ENCODE measurements at regions not wholly inside any gene's neighbourhood (a gene's known extent, or its start where the extent isn't known, plus 50 kb on each side); places are given as distances from the start of the nearest gene placed in this dataset.

DNA sequence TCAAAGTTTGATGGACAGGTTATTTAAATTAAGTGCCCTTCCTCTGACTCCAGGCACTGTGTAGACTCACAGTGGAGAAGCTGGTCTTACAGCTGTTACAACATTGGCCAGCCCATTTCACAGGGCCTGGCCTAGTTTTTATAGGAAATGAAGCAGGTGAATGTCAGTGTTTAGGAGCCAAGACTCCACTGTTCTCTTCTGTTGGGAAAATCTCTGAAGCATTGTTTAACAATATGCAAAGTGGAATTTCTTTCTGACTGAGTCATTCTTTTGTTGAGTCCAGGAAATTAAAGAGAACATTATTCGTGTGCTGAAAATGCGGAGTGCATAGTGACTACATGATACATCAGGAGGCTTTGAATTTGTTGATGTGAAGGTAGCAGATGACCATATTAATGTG, 64.7 kb downstream of the ARRDC4 start:
- no peak for DNase-seq (ENCODE audit: low read depth in 2 of 2)

DNA sequence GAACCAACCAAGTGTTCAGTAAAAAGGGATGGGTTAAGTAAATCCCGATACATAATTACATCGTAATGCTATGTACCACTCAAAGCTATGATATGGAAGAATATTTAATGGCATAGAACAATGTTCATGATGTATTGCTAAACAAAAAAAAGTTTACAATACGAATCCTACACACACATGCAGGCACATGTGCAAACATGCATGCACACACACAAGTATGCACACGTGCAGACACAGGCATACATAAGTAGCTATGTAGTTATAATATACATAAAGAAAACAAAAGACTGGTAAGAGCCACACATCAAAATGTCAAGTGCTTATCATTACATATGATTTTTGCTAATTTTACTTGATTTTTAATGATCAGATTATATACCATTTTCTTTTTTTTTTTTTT, 74.2 kb downstream of the ARRDC4 start:
- no peak for DNase-seq (ENCODE audit: low read depth in 2 of 2)

DNA sequence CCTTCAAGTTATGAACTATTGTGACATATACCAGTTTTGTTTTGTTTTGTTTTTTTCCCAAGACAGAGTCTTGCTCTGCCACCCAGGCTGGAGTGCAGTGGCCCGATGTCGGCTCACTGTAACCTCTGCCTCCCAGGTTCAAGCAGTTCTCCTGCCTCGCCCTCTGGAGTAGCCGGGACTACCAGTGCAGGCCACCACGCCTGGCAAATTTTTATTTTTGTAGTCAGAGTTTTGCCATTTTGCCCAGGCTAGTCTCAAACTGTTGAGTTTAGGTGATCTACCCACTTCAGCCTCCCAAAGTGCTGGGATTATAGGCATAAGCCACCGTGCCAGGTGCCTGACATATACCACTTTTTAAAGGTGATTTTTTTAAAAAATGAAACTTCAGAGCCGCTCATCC, 74.6 kb downstream of the ARRDC4 start:
- no peak for DNase-seq (ENCODE audit: low read depth in 2 of 2)

DNA sequence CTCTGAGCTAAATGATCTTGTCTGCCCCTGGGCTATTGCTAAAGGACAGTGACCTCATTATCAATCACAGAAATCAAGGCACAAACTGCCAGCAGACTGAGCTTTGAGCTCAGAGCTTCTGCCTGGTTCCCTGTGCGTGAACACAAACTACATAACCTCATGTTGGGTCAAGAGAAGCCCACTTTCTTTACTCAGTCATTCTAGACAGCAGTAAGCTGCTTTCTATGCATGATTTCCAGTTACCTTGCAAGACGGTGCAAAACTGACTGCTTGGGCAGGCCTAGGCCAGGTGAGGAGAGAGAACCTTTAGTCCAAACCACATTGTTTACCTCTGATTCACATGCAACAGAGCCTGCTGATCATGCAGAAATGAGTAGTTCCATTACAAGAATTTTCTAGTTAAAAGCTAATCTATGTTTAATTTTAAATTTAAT, 75.1 kb downstream of the ARRDC4 start:
- DNase-seq (ENCODE audit: low read depth in 2 of 2), result no peak

DNA sequence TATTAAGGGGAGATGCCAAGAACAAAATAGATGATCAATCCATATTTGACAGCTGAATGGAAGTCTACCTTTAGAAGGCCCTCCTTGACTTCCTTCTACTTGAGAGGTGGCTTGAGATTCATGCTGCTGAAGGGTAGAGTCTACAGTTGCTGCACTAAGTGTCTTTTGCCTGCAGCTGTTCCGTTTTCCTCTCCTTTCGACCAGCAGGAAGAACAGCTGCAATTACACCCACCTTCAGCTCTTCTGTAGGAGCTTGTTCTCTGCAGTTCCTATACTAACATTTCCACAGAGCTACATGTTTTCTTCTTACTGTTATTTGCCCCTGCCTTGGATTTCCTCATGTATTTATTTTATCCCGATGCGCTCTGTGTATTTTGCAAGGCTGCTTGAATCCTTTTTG, 79.1 kb downstream of the ARRDC4 start:
- no peak for DNase-seq (ENCODE audit: low read depth in 2 of 2)

DNA sequence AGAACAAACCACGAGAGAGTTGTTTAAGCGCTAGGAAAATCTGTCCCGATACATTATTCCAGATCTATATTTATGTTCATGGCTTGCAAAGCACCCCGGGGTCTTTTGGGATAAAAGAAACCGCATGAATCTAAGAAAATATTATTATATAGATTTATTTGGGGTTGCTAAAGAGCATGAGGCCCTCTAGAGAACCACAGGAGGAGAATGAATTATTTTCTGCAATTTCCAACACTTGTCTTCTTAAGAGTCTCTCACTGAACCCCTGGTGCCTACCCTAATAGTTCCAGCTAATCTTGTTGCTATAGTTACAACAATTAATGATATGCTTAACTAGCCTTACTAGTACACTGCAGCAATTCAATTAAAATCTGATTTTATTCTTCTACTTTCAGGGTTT, 79.6 kb downstream of the ARRDC4 start:
- no peak for DNase-seq (ENCODE audit: low read depth in 2 of 2)

DNA sequence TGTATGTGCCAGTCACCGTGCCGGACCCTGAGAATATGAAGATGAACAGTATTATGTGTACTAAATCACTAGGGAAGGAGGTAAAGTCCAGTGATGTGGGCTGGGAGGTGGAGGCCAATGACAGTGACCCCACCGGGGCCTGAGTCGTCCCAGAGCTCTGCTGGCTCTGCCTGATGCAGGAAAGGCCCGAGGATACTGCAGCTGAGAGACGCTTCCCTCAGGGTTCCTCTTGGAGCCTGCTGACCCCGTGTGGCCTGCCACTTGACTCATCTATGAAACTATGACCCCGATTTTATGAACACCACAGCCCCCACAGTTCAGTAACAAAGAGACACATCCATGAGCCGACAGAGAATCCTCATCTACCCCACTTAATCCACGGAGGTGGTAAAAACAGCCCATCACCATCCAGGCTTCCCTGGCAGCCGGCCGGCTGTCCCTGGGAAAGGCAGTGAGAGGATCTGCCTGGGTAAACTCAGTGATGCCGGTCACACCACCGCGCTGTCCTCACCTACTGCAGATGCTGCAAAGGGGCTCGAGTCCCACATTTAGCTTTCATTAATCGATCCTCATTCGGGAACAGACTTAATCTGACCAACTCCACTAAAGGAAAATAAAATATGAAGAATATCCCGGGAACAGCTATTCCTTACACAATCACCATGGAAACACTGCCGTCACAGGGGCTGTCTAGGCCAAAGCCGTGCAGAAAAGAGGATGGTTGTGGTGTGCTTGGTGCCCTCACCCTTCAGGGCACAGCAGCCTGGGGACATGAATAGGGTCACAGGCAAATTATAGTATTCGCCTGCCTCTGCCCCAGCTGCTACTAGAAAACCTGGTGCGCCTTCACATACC, 82.9 kb downstream of the ARRDC4 start:
- DNase-seq (ENCODE audit: low read depth in 2 of 2), result no peak

DNA sequence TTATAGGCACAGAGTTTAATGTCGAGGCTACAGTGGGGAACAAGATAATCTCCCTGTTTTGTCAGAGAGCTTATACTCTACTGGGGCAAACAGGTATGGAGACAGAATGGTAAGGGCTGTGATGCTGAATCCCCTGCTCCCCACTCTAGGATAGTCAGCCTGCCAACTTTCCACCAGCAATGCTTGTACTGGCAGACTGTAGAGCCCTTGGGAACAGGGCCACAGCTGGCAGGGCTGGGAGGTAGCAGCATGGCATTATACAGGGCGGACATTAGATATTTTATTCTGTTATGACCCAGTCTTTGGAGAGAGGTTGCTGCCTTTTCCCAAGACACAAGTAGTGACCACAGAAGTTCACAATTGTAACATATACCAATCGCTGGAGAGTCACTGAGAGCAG, 91.2 kb downstream of the ARRDC4 start:
- no peak for DNase-seq (ENCODE audit: low read depth in 2 of 2)

DNA sequence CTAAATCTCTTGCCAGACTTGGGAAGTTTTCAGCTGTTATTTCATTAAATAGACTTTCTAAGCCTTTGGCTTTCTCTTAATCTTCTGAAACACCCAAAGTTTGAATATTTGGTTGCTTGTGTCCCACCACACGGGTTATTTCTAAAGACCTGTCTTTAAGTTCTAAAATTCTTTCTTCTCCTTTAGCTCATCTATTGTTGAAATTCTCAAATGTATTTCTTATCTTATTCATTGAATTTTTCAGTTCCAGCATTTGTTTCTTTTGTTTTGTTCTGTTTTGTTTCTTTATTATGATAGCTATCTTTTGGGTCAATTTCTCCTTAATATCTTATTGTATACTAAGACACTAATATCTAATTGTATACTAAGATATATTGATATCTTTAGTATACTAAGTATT, 97.0 kb downstream of the ARRDC4 start:
- DNase-seq (ENCODE audit: low read depth in 2 of 2), result no peak

DNA sequence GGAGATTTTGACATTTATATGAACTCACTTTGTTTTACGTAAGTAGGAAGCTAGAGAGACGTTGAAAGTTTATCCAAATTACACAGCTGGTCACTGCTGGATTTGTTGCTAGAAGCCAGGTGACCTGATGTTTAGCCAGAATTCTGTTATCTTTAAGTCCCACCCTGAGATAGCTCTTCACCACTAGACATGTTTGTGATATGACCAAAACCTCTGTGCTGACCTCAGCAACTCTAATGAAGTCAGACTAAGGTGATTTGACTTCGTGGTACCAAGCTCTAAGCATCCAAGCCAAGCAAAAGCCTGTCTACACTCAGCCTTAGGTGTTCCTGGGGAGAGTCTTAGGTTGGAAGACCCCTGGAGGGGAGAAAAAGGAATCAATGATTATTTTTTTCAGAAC, 102.4 kb downstream of the ARRDC4 start:
- no peak for DNase-seq (ENCODE audit: low read depth in 2 of 2)

DNA sequence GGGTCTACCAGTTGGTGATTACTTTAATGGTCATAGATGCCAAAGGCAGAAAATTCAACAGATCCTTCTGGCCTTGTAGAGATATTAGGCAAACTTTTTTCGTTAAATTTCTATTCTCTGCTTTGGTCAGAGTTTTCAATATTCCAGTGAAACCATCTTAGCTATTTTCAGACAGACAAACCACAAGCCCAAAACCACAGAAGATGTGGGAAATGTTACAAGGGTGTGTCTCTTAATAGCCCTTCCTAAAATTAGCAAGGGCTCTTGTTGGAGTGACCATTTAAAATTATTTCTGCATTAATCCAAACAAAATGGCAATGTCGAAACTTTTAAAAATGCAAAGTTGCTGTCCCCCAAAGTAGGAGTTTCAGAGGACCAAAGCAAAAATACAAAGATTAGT, 102.8 kb downstream of the ARRDC4 start:
- no peak for DNase-seq (ENCODE audit: low read depth in 2 of 2)

DNA sequence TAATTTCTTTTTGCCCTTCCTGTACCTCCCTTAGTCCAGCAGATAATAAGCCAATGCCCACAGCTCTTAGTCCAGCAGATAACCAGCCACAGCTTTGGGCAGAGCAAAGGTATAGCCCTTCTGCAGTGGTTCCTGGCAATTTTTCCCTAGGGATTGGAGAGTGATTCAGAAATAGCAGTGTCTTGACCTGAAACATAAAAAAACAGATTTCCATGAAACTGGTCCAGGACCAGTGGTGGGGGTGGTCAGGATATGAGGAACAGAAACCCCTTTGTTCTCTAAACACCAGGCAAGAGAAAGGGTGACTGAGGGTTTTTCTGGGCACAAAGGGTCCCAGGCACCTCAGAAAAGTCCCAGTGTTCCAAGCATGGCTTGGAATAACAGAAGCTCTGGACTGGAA, 103.4 kb downstream of the ARRDC4 start:
- DNase-seq (ENCODE audit: low read depth in 2 of 2), result no peak

DNA sequence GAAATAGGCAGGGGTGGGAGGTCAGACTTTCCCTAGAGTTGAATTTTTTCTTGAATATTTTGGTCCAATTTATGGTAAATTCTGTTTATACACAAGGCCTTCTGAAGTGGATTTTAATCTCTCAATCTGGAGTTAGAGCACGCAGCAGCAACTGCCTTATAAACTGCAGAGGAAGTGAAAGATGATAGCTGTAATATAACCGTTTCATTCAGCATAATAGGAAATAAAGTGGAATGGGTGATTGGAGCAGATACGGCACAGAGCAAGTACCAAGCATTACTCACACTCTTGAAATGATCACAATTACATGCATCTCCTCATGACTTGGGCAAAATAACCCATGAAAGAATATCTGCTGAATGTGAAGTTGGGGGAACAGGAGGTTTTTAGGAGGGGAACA, 106.8 kb downstream of the ARRDC4 start:
- no peak for DNase-seq (ENCODE audit: low read depth in 2 of 2)

DNA sequence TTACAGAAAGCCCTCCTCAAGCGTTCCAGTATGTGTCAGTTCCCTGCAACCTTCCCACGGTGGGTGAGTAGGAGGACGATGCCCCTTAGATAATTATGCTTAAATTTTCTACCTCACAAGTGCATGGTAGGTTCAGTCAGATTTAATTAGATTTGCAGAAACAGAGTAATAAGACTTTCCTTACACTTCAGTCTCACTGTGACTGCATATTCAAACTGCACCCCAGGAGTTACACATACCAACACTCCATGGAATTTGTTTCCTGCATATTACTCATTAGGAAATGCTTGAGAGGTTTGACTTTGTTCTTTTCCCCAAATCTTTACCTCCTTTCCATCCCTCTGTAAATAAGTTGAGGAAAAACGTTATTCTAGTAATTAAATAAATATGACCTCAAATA, 108.8 kb downstream of the ARRDC4 start:
- no peak for DNase-seq (ENCODE audit: low read depth in 2 of 2)

DNA sequence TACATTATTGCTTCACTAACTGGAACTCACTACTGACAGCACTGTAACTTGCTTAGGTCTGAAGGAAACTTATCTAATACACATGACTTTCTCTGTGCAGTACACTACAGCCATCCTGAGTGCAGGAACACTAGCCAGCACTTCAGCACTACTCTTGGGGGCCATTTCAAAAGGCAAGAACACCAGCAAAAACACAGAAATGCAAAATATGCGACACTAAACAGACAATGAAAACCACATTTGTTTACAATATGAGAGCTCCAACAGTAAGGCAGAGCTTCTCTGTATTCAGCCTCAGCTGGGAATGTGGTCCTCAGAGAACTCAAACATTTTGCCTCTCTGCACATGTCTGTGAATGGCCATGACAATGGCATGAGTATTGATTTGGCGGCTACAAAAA, 109.6 kb downstream of the ARRDC4 start:
- DNase-seq (ENCODE audit: low read depth in 2 of 2), result no peak

DNA sequence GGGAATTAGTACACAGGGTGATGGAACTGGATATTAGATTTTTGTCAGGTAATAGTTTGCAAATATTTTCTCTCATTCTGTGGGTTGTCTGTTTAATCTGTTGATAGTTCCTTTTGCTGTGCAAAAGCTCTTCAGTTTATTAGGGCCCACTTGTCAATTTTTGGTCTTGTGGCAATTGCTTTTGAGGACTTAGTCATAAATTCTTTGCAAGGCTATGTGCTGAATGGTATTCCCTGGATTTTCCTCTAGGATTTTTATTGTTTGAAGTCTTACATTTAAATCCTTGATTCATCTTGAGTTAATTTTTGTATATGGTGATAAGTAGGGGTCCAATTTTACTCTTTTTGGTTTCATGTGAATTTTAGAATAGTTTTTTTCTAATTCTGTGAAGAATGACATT, 111.3 kb downstream of the ARRDC4 start:
- no peak for DNase-seq (ENCODE audit: low read depth in 2 of 2)

DNA sequence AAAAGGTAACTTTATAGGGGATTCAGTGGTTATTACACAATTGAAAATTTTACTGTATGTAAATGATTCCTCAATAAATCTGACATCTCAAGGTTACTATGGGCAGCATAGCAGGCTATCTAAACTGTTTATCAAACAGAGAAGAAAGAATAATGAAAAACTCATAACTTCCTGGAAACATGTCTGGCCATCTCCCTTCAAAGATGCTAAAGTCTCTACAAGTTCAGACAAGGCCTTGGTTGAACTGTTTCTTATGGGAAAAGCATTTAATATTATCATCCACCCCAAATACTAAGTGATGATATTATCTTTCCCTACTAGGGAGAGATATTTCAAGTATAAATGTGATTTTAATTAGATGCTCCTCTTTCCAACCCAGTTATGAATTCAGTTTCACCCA, 114.9 kb downstream of the ARRDC4 start:
- DNase-seq (ENCODE audit: low read depth in 2 of 2), result no peak

DNA sequence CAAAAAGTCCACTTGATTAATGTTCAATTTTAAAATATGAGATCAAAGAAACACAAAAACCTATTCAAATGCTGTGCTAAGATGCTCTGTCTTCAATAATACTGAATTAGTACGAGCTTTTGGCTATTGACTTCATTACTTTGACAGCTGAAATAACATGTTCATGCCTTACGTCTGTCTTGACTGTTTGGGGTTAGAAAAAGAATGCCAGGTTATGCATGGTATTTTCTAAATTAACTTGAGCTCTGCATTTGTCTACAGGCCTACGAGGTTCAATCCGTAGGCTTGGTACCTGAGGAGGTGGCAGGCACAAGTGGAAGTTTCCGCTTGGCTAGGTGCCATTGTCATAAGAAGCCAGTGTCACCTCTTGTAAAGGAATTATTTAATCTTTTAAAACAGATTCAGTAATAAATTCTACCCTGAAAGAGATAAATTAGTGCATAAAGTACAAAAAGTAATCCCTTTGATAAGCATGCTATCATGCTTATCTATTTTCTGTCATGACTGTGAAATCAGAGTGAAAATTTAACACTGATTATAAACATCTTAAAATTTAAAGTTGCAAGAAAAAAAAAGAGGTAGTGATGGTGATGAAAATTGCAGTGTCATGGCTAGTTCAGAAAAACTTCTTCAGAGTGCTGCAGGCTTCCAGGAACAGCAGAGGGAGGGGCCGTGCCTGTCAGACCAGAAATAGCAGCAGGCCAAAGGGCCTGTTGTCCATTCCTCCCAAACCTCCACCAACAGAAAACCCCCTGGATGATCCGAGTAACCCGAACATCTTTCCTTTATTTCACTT, 115.7 kb downstream of the ARRDC4 start:
- no peak for DNase-seq (ENCODE audit: low read depth in 2 of 2)

DNA sequence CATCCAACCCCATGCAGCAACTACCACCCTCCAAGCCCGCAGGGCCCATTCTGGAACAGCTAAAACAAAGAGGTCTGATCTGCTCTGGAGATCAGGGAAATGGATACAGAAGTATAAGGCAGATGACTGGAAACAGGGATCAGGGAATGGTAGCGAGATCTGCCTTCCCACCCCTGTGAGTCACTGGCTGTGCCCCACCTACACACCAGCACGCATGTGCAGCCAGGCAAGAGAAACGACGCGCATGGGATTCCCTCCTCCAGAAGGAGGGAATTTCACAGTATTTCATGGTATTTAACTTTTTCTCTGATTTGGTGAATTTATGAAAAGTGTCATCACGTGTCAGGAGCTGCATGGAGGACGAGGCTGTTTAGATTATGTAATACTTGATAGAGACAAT, 116.7 kb downstream of the ARRDC4 start:
- no peak for DNase-seq (ENCODE audit: low read depth in 2 of 2)

DNA sequence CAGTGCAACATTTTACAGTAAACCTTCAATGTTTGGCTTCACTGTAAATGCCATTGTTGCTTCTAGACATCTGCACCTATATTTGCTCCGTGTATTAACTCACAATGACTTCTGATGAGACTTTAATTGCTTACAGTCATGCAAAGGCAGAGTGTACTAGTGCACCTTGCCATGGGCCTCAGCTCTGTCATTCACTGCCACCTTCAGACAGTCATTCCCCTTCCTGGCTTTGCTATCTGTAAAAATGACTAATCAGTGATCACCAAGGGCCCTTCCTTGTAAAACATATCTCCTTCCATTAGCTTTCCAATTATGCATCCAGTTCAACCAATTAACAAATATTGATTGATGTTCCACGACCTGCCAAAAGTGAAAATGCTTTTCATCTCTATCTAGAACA, 120.3 kb downstream of the ARRDC4 start:
- DNase-seq (ENCODE audit: low read depth in 2 of 2), result no peak

DNA sequence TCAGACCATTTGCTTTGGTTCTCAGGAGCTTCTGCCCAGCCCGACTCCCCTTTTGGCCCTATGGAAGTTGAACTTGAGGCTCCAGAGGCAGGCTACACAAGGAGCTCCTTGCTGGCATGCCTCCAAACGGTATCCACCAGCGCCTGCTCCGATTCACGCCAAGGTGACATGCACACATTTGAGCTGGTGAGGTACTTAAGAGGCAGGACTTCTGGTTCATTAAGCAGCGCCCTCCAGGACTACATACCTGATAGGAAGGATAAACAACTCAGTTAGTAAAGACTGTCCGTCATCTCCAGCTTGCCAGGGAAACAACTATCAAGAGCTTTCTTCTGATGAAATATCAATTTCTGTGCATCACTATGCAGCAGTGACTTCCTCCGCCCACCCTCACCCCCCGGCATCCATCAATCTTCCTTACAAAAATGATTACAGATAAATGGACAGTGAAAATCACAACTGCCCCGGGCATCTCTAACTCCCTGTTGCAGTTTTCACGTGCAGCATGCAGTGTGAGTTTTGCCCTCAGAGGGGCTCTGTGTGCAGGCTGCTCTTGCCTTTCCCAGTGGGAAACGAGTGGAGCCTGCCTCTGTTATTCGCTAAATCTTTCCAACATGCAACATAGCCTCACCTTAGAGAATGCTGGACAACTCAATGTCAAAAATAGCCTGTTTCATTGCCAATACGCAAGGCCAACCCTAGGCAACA, 122.9 kb downstream of the ARRDC4 start:
- no peak for DNase-seq (ENCODE audit: low read depth in 2 of 2)

DNA sequence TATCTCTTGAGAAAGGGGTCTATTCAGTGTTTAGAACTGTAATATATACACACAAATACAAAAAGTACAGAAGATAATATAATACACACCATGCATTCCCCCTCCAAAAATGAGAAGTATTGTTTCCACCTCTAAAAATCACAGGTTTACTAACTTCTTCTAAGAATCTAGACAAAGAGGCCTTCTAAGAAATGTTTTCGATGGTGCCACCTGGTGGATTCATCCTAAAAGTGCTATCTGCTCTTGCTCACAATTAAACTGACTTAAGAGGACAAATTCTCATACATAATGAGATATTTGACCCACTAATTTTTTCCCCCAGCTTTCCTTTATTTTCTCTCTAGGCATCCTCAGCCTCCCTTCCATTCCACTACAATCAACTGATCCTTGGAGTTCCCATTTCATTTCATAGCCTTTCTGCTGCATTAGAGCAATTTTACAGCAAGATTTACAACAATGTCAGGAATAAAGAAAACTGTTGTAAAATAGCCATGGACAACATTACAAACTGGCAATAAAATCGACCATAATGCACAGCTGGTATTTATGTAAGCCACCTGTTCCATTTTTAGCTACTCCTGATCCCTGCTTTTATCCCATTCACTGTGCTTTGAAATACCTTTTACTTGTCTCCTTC, 124.6 kb downstream of the ARRDC4 start:
- no peak for DNase-seq (ENCODE audit: low read depth in 2 of 2)
